NCI-H2171 treated with DMSO at 0.1 percent for 48 hours (cell line): ENCODE measurements at regions not wholly inside any gene's neighbourhood (a gene's known extent, or its start where the extent isn't known, plus 50 kb on each side); places are given as distances from the start of the nearest gene placed in this dataset.

Experiments used
- DNase-seq: peaks from one replicate; lab custom pipeline; 2025; lab: John Stamatoyannopoulos, UW

DNA sequence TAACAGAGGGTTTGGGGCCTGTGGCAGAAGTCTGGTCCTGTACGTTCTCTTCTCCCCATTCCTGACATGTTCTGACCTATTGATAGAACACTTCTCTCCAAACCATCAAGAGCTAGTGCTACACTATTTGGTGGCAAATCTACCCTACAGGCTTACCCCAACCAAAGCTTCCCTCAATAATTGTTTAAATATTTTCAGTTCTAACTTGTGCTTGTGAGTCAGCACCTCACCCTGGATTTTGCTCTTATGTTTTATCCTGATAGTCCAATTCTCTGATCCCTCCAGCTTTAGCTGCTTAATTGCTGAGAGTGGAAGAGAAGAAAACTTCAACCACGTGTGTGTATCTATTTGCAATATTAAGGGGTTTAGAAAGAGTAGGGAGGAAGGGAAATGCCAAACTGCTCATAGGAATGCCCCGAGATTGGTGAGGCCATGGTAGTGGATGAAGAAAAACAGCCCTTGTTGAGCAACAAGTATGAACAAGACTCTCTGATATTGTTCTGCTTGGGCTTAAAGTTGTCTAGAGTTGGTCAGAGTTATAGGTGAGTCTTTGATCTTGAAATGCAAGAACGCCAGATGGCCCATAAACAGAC, 67.8 kb upstream of the PARD3B start:
- DNase-seq = no peak

DNA sequence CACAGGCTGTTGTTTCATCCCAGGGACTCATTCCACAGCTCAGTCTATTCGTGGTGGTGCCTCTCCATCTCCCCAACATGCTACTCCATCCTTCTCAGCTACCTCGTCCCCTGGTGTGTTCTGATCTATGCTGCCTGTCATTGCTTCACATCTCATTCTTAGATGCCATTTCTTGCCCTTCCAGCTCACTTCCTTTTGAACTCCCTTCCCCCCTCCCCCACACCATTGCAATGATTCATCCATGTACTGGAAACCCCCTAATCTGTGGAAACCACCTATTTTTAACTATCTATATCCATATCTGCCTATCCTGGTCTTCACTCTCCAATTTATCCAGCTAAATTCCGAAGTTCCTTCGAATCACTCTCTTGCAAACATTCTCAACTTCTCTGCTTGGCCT, 65.7 kb upstream of the PARD3B start:
- DNase-seq = no peak

DNA sequence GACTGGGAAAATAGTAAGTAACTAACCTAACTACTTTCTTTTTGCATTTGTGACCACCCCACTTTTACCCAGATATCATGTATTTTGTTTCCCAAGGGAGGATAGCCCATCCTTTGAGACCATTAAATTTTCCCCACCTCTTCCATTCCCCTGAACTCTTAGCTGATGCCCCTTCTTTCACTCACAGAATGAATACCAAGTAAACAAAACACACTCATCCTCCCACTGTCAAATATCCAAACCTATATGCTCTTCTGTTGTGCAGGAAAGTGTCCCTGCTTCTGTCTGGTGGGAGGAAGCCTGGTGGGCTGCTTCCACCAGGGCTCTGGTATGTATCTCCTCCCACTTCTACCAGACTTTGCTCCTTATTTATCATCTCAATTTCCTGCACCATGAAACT, 64.6 kb upstream of the PARD3B start:
- no peak for DNase-seq

DNA sequence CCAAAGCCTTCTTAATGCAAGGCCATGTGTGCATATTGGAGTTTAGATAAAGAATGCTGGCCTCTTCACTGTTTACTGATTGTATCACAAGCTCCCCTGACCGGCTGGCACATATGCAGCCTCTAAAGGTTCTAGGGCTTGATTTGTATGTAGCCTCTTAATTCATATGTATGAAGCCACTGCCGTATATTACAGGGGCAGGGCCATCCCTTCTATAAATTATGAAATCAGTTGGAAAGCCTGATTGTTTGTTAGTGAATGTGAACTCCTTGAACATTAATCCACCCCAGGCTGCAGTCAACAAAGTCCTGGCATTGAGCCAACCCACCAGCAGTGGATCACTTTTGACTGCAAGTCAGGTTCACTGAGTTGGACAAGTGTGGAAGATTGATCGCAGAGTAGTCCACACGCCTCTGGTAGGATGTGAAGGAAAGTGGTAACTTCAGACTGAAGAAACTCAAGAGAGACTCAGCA, 61.6 kb upstream of the PARD3B start:
- peak; percentile 53 for DNase-seq

DNA sequence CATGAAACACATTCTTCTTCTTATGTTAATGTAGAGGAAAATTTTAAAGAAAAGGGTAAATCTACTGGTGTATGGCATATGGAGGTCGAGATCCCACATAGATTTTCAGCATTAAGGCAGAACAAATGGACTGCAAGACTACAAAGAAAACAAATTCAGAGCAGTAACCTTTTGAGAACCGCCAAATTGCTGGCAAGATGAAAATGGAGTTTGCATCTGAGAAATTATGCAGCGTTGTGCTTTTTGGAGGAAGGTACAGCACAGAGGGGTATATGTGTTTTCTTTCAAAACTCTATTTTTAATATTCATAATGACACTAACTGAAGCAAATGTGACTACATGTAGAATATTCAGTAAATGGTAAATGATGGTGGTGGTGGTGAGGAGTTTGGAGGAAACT, 59.0 kb upstream of the PARD3B start:
- DNase-seq = no peak

DNA sequence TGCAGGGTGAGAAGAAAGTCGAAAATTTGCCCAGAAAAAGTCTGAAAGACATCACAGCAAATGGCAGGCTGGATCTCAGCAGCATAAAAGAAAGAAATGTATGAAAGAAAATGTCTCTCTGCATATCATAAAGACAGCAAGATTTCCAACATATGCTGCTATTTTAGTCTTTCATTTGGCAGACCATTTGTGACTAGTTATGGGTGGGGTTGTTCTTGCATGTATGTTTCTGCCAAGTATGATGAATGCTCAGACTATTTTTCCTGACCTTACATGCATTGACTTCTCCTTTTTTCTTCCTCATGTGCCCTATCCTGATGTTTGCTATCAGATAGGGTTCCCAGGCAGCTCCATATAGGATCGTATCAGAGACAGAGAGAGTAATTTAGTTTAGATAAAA, 58.5 kb upstream of the PARD3B start:
- DNase-seq = no peak

DNA sequence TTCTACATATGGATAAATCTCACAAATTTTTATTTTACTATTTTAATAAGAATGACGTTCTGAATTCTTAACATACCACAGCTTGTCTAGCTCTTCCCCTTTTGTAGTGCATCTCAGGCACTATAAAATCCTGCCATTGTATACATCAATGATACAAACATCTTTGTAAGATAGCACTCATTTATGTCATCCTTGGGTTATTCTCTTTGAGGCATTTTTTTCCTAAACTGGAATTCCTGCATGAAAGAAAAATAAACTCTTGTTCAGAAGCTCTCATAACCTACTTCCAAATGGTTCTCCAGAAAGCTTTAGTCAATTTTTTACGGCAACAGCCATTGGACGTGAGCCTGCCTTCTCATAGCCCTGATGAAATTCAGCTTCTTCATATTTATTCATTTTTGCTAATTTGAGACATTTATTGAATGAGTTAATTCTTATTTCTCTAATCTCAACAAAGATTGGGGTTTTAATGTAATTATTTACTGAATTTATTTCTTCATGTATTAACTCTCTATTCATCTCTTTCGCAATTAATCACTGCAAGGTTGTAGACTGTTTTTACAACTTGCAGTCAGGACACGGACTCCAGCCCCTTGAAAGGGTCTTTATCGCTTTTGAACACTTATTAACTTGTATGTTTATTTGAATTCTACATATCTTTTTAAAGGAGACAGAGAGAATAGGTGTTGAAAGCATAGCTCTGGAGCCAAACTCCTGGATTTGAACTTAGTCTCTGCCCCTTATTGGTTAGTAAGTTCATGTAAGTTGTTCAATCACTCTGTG, 57.6 kb upstream of the PARD3B start:
- DNase-seq = no peak

DNA sequence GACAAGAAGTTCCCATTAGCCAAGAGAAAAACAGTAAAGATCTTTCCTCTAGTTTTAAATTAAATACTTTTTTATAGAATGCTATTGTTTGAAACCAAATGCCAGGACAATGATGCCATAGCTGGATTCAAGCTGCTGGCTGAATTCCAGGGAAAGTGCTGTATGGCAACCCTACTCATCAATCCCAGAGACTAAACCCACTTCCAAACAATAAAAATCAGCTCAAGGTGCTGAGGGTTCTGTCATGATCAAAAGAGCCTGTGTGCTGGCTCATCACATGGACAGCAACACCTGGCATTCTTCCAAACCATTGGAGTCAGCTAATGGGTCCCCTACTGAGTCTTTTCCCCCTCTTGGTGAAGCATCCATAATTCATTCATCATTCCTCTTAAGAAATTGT, 53.7 kb upstream of the PARD3B start:
- DNase-seq = peak; percentile 53

DNA sequence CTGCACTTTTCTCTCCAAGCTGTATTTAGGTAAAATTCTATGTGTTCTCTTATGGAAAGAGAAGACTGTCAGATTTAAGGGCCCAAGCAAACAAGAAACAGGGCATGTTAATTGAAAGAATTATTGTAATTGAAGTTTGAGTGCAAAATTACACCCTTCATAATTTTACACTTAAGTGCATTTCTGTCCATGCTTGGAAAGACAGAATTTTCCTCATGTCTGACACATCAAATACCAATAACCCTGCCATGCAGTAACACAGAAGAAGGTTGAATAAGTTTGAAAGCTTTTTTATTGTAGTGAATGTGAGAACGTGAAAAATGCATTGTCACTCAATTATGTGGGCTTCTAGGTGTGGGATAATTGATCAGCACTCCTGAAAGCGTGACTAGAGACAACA, 52.9 kb upstream of the PARD3B start:
- DNase-seq = no peak

DNA sequence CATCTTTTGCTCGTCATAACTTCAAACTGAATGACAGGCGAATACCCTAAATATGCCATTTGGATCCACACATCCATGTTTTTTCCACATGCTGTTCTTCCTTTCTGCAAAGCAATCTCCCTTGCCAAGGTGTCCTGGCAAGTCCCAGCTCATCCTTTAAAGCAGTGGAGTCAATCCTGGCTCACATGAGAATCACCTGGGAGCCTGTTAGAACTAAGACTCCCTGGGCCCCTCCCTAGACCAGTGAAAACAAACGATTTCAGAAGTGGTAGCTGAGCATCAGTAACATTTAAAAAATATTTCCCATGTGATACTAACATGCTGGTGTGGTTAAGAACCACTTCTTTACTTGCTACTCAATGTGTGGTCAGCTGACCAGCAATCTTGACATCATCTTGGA, 50.6 kb upstream of the PARD3B start:
- no peak for DNase-seq

DNA sequence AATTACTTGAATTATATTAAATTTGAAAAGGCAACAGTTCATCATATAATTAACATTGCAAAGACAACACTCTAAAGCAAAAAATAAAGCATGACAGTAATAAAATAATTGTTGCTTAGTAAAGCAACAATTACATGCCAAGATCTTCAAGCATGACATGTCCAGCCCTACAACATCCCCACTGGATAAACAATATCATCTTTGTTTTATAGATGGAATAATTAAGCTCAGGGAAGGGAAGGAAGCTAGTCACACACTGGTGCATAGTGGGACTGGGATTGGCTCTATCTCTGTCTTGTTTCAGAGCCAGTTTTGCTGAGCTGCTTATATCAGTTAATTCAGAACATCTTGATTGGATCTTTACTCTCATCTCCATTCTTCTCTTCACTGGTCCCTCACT, 49.9 kb upstream of the PARD3B start:
- DNase-seq = no peak
